Heart left ventricle (tissue), 16 donors: ENCODE measurements at regions not wholly inside any gene's neighbourhood (a gene's known extent, or its start where the extent isn't known, plus 50 kb on each side); places are given as distances from the start of the nearest gene placed in this dataset.

Experiments
- ATAC-seq, 4 donors: fragments of 200-7000 bp; cut with Tn5 transposase; one replicate each; pipeline ENCODE4 v1.9.1; 2020 to 2022; ENCODE audit warnings: moderate library complexity in 4 of 4, mild to moderate bottlenecking in 3 of 4, moderate number of reproducible peaks in 1 of 4
- DNase-seq, 5 donors: peaks; one replicate each; pipeline ENCODE4 v3.0.0-alpha.2; 2020
- H3K27ac ChIP-seq, 12 donors: fragments of 200-600 bp; sonication (generic) in 4 of 12; one replicate each; pipeline versions ENCODE4 v1.5.0 to v1.8.0; 2016 to 2022; ENCODE audit warnings: mild to moderate bottlenecking in 2 of 12
- H3K27me3 ChIP-seq, 9 donors: fragments of 200-600 bp; sonication (generic) in 2 of 9; one replicate each; pipeline versions ENCODE4 v1.5.1 to v1.8.0; 2016 to 2022; ENCODE audit warnings: mild to moderate bottlenecking in 3 of 9
- H3K36me3 ChIP-seq, 9 donors: fragments of 200-600 bp; sonication (generic) in 2 of 9; one replicate each; pipeline versions ENCODE4 v1.5.0 to v1.8.0; 2018 to 2022; ENCODE audit warnings: mild to moderate bottlenecking in 2 of 9
- H3K4me1 ChIP-seq, 12 donors: fragments of 200-600 bp; sonication (generic) in 4 of 12; one replicate each; pipeline versions ENCODE4 v1.5.0 to v1.8.0; 2016 to 2022; ENCODE audit warnings: mild to moderate bottlenecking in 3 of 12
- H3K4me3 ChIP-seq, 12 donors: fragments of 200-600 bp; sonication (generic) in 4 of 12; one replicate each; pipeline versions ENCODE4 v1.5.0 to v1.8.0; 2017 to 2022; ENCODE audit warnings: mild to moderate bottlenecking in 9 of 12, moderate library complexity in 4 of 12
- H3K9me3 ChIP-seq, 12 donors: fragments of 200-600 bp; sonication (generic) in 4 of 12; one replicate each; pipeline versions ENCODE4 v1.5.0 to v1.8.0; 2016 to 2022; ENCODE audit warnings: mild to moderate bottlenecking in 1 of 12
- CTCF ChIP-seq, 12 donors: fragments of 200-600 bp; sonication (generic) in 4 of 12; IDR thresholded peaks; one replicate each; pipeline versions ENCODE4 v1.5.0 to v1.8.0; 2018 to 2022; ENCODE audit warnings: antibody characterized with exemption in 12 of 12, mild to moderate bottlenecking in 5 of 12
- POLR2A ChIP-seq, 2 donors: fragments of 450-650 bp; IDR thresholded peaks; one replicate each; pipeline ENCODE4 v1.6.1; 2017; ENCODE audit warnings: antibody characterized with exemption in 2 of 2, mild to moderate bottlenecking in 2 of 2, moderate library complexity in 2 of 2
- WGBS, 4 donors: extraction: QIAGEN DNeasy Blood & Tissue Kit in 2 of 4; methylation state at CpG; one replicate each; pipeline versions ENCODE4 v1.1.5 to v1.1.7; 2013 to 2018; 5-methylcytosine and 5-hydroxymethylcytosine counted together
- intact Hi-C, 10 donors: fragments of 100-400 bp; cut with DNase I; formaldehyde crosslinking; loops; one replicate each; pipeline versions ENCODE4 v1.11.1 to v1.14.2; 2022
- donor health status: ischemic (EF 13 %, LVEDD 7.1; RV severe dilation, severe dysfunction).
- donor health status: healthy with polysubstance abuse.
- donor health status: DM: no; HTN: yes; CAD: no.
- donor health status: DM: no; HTN: no; CAD: no.
- donor health status: ischemic (EF 25% LVEDD 6.9; RV normal size, moderate dysfunction).
- donor health status: ischemic (EF 25% LVEDD 5.7; RV mildly dilated, moderate dysfunction).
- donor health status: healthy.
- donor health status: DM: yes; HTN: yes; CAD: no.
- donor health status: ischemic (EF 35%, LVEDD 5.7; RV mildly dilated, moderate dysfunction).
- donor health status: nonischemic (EF 11% LVEDD 7.7; RV severe dilation, severe dysfunction).
- donor health status: DM: yes; HTN: yes; CAD: no.
- donor health status: PGD.
- donor health status: ischemic (EF 29% LVEDD 5.4; RV normal size, mild dysfunction).
- donor health status: nonischemic (EF 23%, LVEDD 6.1; RV moderate dilation, normal function).

- Histone ChIP-seq H3K27me3 (no peaks in the 10 kb centered on the region), H3K27ac (no peak overlapping the region), H3K4me1 (no peaks in the 10 kb centered on the region), H3K4me3 (no peak overlapping the region), H3K9me3 (peaks cover 0 to 2% (median 0%) of the 10 kb centered on the region in 12 donors), H3K36me3 (no peaks in the 10 kb centered on the region)
- intact Hi-C loops: no loop called here
- 54 to 71% (median 61%) methylated on average over 2 of the region's 2 CpGs for WGBS, 4 donors
- DNase-seq: no peak
- no peak for TF ChIP-seq CTCF (IDR thresholded peaks at IDR 0.05)
- no peak for TF ChIP-seq POLR2A (IDR thresholded peaks at IDR 0.05)
- ATAC-seq: no peak
These were observed 1158.6 kb upstream of the CDH6 start for GRCh38 chr5:30034870-30035269.

GRCh38 chr5:30030101-30030500 is 1163.4 kb upstream of the CDH6 start:
- Histone ChIP-seq H3K9me3 (peaks cover 0 to 6% (median 0%) of the 10 kb centered on the region in 12 donors), H3K27me3 (no peaks in the 10 kb centered on the region), H3K4me1 (no peaks in the 10 kb centered on the region), H3K27ac (no peak overlapping the region), H3K4me3 (no peak overlapping the region), H3K36me3 (no peaks in the 10 kb centered on the region)
- 72 to 80% (median 74%) methylated on average over 2 of the region's 2 CpGs for WGBS, 4 donors
- intact Hi-C loops: no loop called here
- ATAC-seq (no peak), DNase-seq (no peak)
- no peak for TF ChIP-seq CTCF (IDR thresholded peaks at IDR 0.05)
- TF ChIP-seq POLR2A (IDR thresholded peaks at IDR 0.05): no peak

GRCh38 chr5:30001826-30002225 is 1191.7 kb upstream of the CDH6 start:
- no peak overlapping the region for H3K4me3 ChIP-seq
- no peaks in the 10 kb centered on the region for H3K36me3 ChIP-seq
- TF ChIP-seq CTCF (IDR thresholded peaks at IDR 0.05) (no peak), POLR2A (IDR thresholded peaks at IDR 0.05) (no peak)
- no peak overlapping the region for H3K27ac ChIP-seq
- WGBS, 4 donors: 49 to 61% (median 58%) methylated on average over 2 of the region's 2 CpGs
- intact Hi-C loops: no loop called here
- DNase-seq: no peak
- ATAC-seq: no peak
- H3K4me1 ChIP-seq: no peaks in the 10 kb centered on the region
- H3K9me3 ChIP-seq: peaks cover 0 to 10% (median 0%) of the 10 kb centered on the region in 12 donors
- H3K27me3 ChIP-seq: no peaks in the 10 kb centered on the region

- ATAC-seq (no peak), DNase-seq (no peak)
- Histone ChIP-seq H3K4me3 (no peak overlapping the region), H3K27me3 (no peaks in the 10 kb centered on the region), H3K27ac (no peak overlapping the region), H3K4me1 (no peaks in the 10 kb centered on the region), H3K9me3 (peaks cover 0 to 6% (median 0%) of the 10 kb centered on the region in 12 donors), H3K36me3 (no peaks in the 10 kb centered on the region)
- TF ChIP-seq POLR2A (IDR thresholded peaks at IDR 0.05): no peak
- intact Hi-C loops: no loop called here
These were observed 1193.3 kb upstream of the CDH6 start for GRCh38 chr5:30000231-30000630.

GRCh38 chr5:29995154-29995553 is 1198.3 kb upstream of the CDH6 start:
- ATAC-seq (no peak), DNase-seq (no peak)
- TF ChIP-seq CTCF (IDR thresholded peaks at IDR 0.05): no peak
- no peak for TF ChIP-seq POLR2A (IDR thresholded peaks at IDR 0.05)
- H3K4me3 ChIP-seq: no peak overlapping the region
- no peaks in the 10 kb centered on the region for H3K27me3 ChIP-seq
- H3K9me3 ChIP-seq: no peaks in the 10 kb centered on the region
- WGBS, 4 donors: 87 to 93% (median 88%) methylated on average over 1 of the region's 1 CpG
- H3K27ac ChIP-seq: no peak overlapping the region
- intact Hi-C loops: no loop called here
- no peaks in the 10 kb centered on the region for H3K36me3 ChIP-seq
- H3K4me1 ChIP-seq: no peaks in the 10 kb centered on the region
